IMR-90 (cell line): ENCODE measurements at regions not wholly inside any gene's neighbourhood (a gene's known extent, or its start where the extent isn't known, plus 50 kb on each side); places are given as distances from the start of the nearest gene placed in this dataset.

Source experiments
- ATAC-seq: fragments of 200-7000 bp; cut with Tn5 transposase; 2 replicates; pipeline ENCODE4 v1.9.1; 2020; ENCODE audit warnings: low read depth, mild to moderate bottlenecking, moderate library complexity
- BruUV-seq: library from RNA; stranded (reverse); fragments of 400-500 nt; replicated peaks from 2 replicates; lab custom pipeline; 2021; lab: Mats Ljungman, UMichigan
- CTCF ChIA-PET: fragments of 300-600 bp; formaldehyde crosslinking; extraction: SDS; loops from one replicate; lab custom pipeline; 2021; ENCODE audit warnings: antibody characterized with exemption; lab: Yijun Ruan, JAX
- POLR2A ChIA-PET: fragments of 300-600 bp; sonication (Branson Sonifier 250); formaldehyde crosslinking; loops from one replicate; lab custom pipeline; 2022; ENCODE audit warnings: antibody characterized with exemption; ENCODE audit not compliant: unreplicated experiment; lab: Charles Lee
- DNase-seq: peaks from one replicate; pipeline ENCODE4 v3.0.0; 2013
- H2AFZ ChIP-seq: replicated peaks from 2 replicates; pipeline ENCODE3; 2013; ENCODE audit warnings: low read length, mild to moderate bottlenecking; ENCODE audit not compliant: poor library complexity
- H2AK5ac ChIP-seq: 2 replicates; pipeline ENCODE4 v1.6.1; 2013; ENCODE audit warnings: low read depth, low read length, inconsistent platforms
- H2AK9ac ChIP-seq: replicated peaks from 2 replicates; pipeline ENCODE3; 2013; ENCODE audit warnings: mild to moderate bottlenecking, low read depth, low read length, moderate library complexity; ENCODE audit not compliant: poor library complexity
- H2BK120ac ChIP-seq: 2 replicates; pipeline ENCODE4 v1.6.1; 2013; ENCODE audit warnings: low read depth, low read length, inconsistent platforms
- H2BK15ac ChIP-seq: 3 replicates; pipeline ENCODE4 v1.6.1; 2013; ENCODE audit warnings: low read depth, low read length, inconsistent platforms
- H2BK20ac ChIP-seq: 2 replicates; pipeline ENCODE4 v1.6.1; 2013; ENCODE audit warnings: low read depth, mild to moderate bottlenecking, inconsistent platforms, low read length, moderate library complexity
- H2BK5ac ChIP-seq: 2 replicates; pipeline ENCODE4 v1.6.1; 2013; ENCODE audit warnings: mild to moderate bottlenecking, low read depth, low read length, inconsistent platforms; ENCODE audit not compliant: poor library complexity, severe bottlenecking
- H3K14ac ChIP-seq: replicated peaks from 2 replicates; pipeline ENCODE4 v1.6.1; 2013; ENCODE audit warnings: low read depth, low read length, inconsistent platforms
- H3K18ac ChIP-seq: 2 replicates; pipeline ENCODE4 v1.6.1; 2013; ENCODE audit warnings: low read depth, low read length, control low read depth
- H3K23ac ChIP-seq: 2 replicates; pipeline ENCODE4 v1.6.1; 2013; ENCODE audit warnings: low read depth, low read length, inconsistent platforms
- H3K27ac ChIP-seq: 2 replicates; pipeline ENCODE4 v1.5.1; 2013; ENCODE audit warnings: mild to moderate bottlenecking, control low read depth, low read length; ENCODE audit not compliant: insufficient read depth
- H3K27me3 ChIP-seq: 2 replicates; pipeline ENCODE4 v1.6.1; 2013; ENCODE audit warnings: low read length; ENCODE audit not compliant: control insufficient read depth, insufficient read depth
- H3K36me3 ChIP-seq: 2 replicates; pipeline ENCODE4 v1.6.1; 2013; ENCODE audit warnings: low read length, mixed read lengths; ENCODE audit not compliant: control insufficient read depth, insufficient read depth
- H3K4ac ChIP-seq: 2 replicates; pipeline ENCODE4 v1.6.1; 2013; ENCODE audit warnings: low read depth, low read length, inconsistent platforms
- H3K4me1 ChIP-seq: 2 replicates; pipeline ENCODE4 v1.6.1; 2013; ENCODE audit warnings: low read length, mixed read lengths; ENCODE audit not compliant: control insufficient read depth, insufficient read depth
- H3K4me2 ChIP-seq: 2 replicates; pipeline ENCODE4 v1.6.1; 2013; ENCODE audit warnings: low read depth, mild to moderate bottlenecking, control low read depth, low read length, moderate library complexity
- H3K4me3 ChIP-seq: 2 replicates; pipeline ENCODE4 v1.5.1; 2013; ENCODE audit warnings: low read depth, mild to moderate bottlenecking, control low read depth, low read length, moderate library complexity; ENCODE audit not compliant: insufficient read depth
- H3K56ac ChIP-seq: 2 replicates; pipeline ENCODE4 v1.6.1; 2013; ENCODE audit warnings: low read length, inconsistent platforms; ENCODE audit not compliant: insufficient read depth; ENCODE audit errors: extremely low read depth
- H3K79me1 ChIP-seq, 2 experiments: 2 replicates each; pipeline ENCODE4 v1.6.1; 2013; ENCODE audit warnings: low read length in 2 of 2, inconsistent platforms in 1 of 2, low read depth in 1 of 2
- H3K9ac ChIP-seq: 2 replicates; pipeline ENCODE4 v1.6.1; 2013; ENCODE audit warnings: low read depth, low read length, control low read depth
- H3K9me1 ChIP-seq: 2 replicates; pipeline ENCODE4 v1.6.1; 2013; ENCODE audit warnings: low read length, inconsistent platforms; ENCODE audit not compliant: insufficient read depth
- H3K9me3 ChIP-seq: 2 replicates; pipeline ENCODE4 v1.6.1; 2013; ENCODE audit warnings: low read length; ENCODE audit not compliant: control insufficient read depth, insufficient read depth
- H4K20me1 ChIP-seq: 2 replicates; pipeline ENCODE4 v1.6.1; 2013; ENCODE audit warnings: low read length, inconsistent platforms; ENCODE audit not compliant: insufficient read depth
- H4K5ac ChIP-seq: 2 replicates; pipeline ENCODE4 v1.6.1; 2013; ENCODE audit warnings: mild to moderate bottlenecking, low read depth, low read length, control low read depth
- H4K8ac ChIP-seq, 2 experiments: 2 replicates each; pipeline ENCODE4 v1.6.1; 2013; ENCODE audit warnings: low read depth in 2 of 2, low read length in 2 of 2, control low read depth in 1 of 2, inconsistent platforms in 1 of 2
- H4K91ac ChIP-seq: 2 replicates; pipeline ENCODE4 v1.6.1; 2013; ENCODE audit warnings: low read depth, low read length, inconsistent platforms; ENCODE audit not compliant: insufficient read depth
- CEBPB ChIP-seq: IDR thresholded peaks from 2 replicates; pipeline ENCODE4 v1.6.1; 2012; ENCODE audit warnings: low read depth, low read length, improper control_type of control experiment
- CHD1 ChIP-seq: IDR thresholded peaks from 2 replicates; pipeline ENCODE4 v1.6.1; 2012; ENCODE audit warnings: low read depth, low read length, improper control_type of control experiment
- FOS ChIP-seq: fragments of 150-350 bp; IDR thresholded peaks from 2 replicates; pipeline ENCODE4 v1.6.1; 2016; ENCODE audit warnings: low read depth, low read length
- MAFK ChIP-seq: IDR thresholded peaks from 2 replicates; pipeline ENCODE4 v1.6.1; 2012; ENCODE audit warnings: low read depth, low read length, improper control_type of control experiment
- MXI1 ChIP-seq: IDR thresholded peaks from 2 replicates; pipeline ENCODE4 v1.6.1; 2012; ENCODE audit warnings: low read depth, mild to moderate bottlenecking, low read length, moderate library complexity, borderline replicate concordance
- POLR2A ChIP-seq: IDR thresholded peaks from 2 replicates; pipeline ENCODE4 v1.6.1; 2012; ENCODE audit warnings: mild to moderate bottlenecking, low read depth, low read length
- RAD21 ChIP-seq: IDR thresholded peaks from 2 replicates; pipeline ENCODE4 v1.6.1; 2012; ENCODE audit warnings: low read length, improper control_type of control experiment
- RCOR1 ChIP-seq: IDR thresholded peaks from 2 replicates; pipeline ENCODE4 v1.6.1; 2012; ENCODE audit warnings: mild to moderate bottlenecking, low read length, improper control_type of control experiment; ENCODE audit not compliant: insufficient replicate concordance
- RFX5 ChIP-seq: IDR thresholded peaks from 2 replicates; pipeline ENCODE4 v1.8.0; 2012; ENCODE audit warnings: low read depth, mild to moderate bottlenecking, low read length, moderate library complexity
- SMC3 ChIP-seq: fragments of 150-350 bp; IDR thresholded peaks from 2 replicates; pipeline ENCODE4 v1.6.1; 2016; ENCODE audit warnings: low read depth, mild to moderate bottlenecking, antibody characterized with exemption, low read length, moderate library complexity
- USF2 ChIP-seq: fragments of 150-350 bp; IDR thresholded peaks from 2 replicates; pipeline ENCODE4 v1.6.1; 2017; ENCODE audit warnings: mild to moderate bottlenecking, antibody characterized with exemption, low read length, low read depth
- WGBS, 2 experiments: methylation state at CpG; one replicate each; pipeline versions ENCODE4 v1.1.5 to v1.1.7; 2013; ENCODE audit warnings: missing lambda C conversion rate in 2 of 2; ENCODE audit not compliant: insufficient read length in 1 of 2; ENCODE audit errors: extremely low coverage in 2 of 2; 5-methylcytosine and 5-hydroxymethylcytosine counted together
- dilution Hi-C: fragments of 300-500 bp; cut with HindIII; formaldehyde crosslinking; loops from one replicate; pipeline ENCODE4 v1.14.3; 2018; ENCODE audit warnings: low sequenced_read_pairs; ENCODE audit not compliant: unreplicated experiment
- in situ Hi-C: fragments of 300-500 bp; cut with MboI; formaldehyde crosslinking; loops from 3 replicates; pipeline ENCODE4 v1.14.3; 2019; ENCODE audit warnings: low sequenced_read_pairs, inconsistent platforms, mixed read lengths
- intact Hi-C: fragments of 100-400 bp; cut with micrococcal nuclease; formaldehyde crosslinking; loops from 2 replicates; pipeline ENCODE4 v1.10.0; 2022

- no peak overlapping the region for H4K91ac ChIP-seq
- no peak overlapping the region for H3K18ac ChIP-seq
- no peaks in the 10 kb centered on the region for H3K9me3 ChIP-seq
- no peak overlapping the region for H3K23ac ChIP-seq
- H3K4ac ChIP-seq, result no peak overlapping the region
- no peak overlapping the region for H3K4me2 ChIP-seq
- in situ Hi-C loops (no loop called here), intact Hi-C loops (no loop called here), dilution Hi-C loops (no loop called here)
- no peak overlapping the region for H2AK5ac ChIP-seq
- H2AK9ac ChIP-seq, result no peak overlapping the region
- DNase-seq (no peak), ATAC-seq (no peak)
- ChIA-PET CTCF (no interaction called here), POLR2A (no interaction called here)
- H3K9me1 ChIP-seq, result no peaks in the 10 kb centered on the region
- no peaks in the 10 kb centered on the region for H4K20me1 ChIP-seq
- no peak overlapping the region for H4K8ac ChIP-seq
- no peak overlapping the region for H3K27ac ChIP-seq
- H3K9ac ChIP-seq, result no peak overlapping the region
- H2BK20ac ChIP-seq, result no peak overlapping the region
- H3K4me1 ChIP-seq, result no peaks in the 10 kb centered on the region
- H2AFZ ChIP-seq, result no peak overlapping the region
- no peak overlapping the region for H2BK15ac ChIP-seq
- H3K79me1 ChIP-seq, result no peaks in the 10 kb centered on the region
- no peak overlapping the region for H4K5ac ChIP-seq
- no peaks in the 10 kb centered on the region for H3K36me3 ChIP-seq
- H2BK5ac ChIP-seq, result no peak overlapping the region
- TF ChIP-seq SMC3 (no peak), MAFK (no peak), RAD21 (no peak), CHD1 (no peak), CEBPB (no peak), POLR2A (no peak), USF2 (no peak), MXI1 (no peak), RCOR1 (no peak), RFX5 (no peak), FOS (no peak)
- WGBS, 2 experiments, result no CpG with 5 or more reads among the region's 9 CpGs
- H3K56ac ChIP-seq, result no peak overlapping the region
- no peak overlapping the region for H2BK120ac ChIP-seq
- peaks cover 14% of the 10 kb centered on the region for H3K27me3 ChIP-seq
- no peak overlapping the region for H3K4me3 ChIP-seq
- no peak overlapping the region for H3K14ac ChIP-seq
- no TSS peak for BruUV-seq
Measured at GRCh38 chr20:63074631-63075030, 67.9 kb upstream of the BHLHE23 start.
